Renal cortical epithelial cell (primary cell): ENCODE measurements at regions not wholly inside any gene's neighbourhood (a gene's known extent, or its start where the extent isn't known, plus 50 kb on each side); places are given as distances from the start of the nearest gene placed in this dataset.

Experiments
- DNase-seq: peaks from one replicate; pipeline ENCODE4 v3.0.0-alpha.2; 2011; ENCODE audit warnings: low read depth

DNA sequence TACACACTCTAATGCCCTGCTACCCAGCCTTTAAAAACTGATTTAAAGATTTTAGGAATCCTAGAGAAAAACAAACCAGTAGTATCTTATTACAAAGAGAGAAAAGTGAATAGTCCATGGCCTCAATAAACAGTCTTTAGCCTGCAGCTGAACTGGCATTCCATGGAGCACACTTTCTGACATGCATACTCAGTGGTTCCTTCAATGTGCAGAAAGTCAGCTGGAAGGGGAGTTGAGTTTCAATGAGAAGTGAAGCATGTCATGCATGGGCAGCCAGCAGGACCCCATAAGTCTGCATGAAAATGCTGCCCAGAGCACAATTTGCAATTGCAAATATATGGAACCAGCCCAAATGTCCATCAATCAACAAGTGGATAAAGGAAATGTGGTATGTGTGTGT, 273.7 kb downstream of the UQCRFS1 start:
- no peak for DNase-seq

DNA sequence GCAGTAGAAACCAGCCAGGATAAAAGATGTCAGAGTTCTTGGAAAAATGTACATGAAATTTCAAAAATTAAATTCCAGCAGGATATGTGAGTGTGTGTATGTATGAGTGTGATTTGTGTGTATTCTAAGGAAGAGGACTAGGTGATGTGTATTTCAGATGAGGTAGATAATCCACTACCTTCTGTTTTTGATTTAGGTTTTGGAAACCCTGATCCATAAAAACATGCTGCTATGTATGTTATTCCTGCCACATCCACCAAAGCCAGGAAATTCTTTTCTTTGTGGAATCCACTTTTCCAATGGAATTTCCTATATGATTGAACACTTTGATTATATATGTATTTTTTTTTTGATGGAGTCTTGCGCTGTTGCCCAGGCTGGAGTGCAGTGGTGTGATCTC, 276.9 kb downstream of the UQCRFS1 start:
- DNase-seq = no peak

DNA sequence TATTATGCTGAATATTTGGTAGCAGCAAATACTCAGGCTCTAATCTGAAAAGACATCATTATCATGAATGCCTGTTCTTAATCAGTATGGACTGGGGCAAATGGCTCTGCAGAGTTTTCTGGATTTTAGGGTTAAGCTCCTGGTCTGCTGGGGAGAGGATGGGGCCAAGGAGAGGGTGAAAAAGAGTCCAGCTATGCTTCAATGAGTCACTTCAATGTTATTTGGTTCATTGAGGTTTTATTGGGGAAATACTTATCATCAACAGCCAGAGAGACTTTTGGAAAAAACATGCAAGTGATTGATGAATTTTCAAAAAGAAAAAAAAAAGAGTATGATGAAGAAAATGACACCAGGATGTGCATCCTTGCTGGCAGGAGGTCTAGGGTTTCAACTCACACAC, 278.3 kb downstream of the UQCRFS1 start:
- no peak for DNase-seq

DNA sequence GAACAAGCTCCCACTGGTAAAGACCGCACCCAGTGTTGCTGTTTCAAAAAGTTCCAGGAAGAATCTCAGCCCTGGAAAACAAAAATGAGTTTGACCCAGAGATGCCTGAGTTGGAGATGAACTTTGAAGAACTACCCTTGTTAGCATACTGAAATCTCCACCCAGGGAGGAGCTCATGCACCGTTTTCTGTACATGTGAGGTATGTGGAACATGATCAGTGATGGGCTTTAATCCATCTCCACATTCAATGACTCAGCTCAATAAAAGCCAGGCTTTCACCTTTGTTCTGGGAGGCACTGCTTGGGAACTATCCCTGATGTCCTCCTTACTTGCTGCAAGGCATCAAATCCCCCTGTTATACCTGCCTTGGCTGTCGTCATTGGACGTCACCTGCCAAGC, 279.9 kb downstream of the UQCRFS1 start:
- DNase-seq = no peak

DNA sequence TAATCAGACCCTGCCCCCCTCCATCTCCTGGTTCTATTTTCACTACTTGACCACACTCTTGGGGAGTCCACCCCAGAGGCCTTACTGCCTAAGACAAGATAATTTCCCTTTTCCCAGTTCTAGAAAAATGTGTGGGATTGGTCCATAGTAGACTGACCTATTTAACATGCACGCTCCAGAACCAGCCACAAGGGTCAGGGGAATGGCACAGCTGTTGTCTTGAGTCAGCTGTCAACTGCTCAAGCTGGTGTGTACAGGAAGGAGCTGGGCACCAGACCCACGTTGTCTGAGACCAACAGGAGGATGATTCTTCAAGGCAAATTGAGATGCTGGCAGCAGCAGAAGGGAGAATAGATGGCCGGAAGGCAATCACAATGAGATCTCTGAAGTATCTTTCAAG, 280.5 kb downstream of the UQCRFS1 start:
- DNase-seq = no peak

DNA sequence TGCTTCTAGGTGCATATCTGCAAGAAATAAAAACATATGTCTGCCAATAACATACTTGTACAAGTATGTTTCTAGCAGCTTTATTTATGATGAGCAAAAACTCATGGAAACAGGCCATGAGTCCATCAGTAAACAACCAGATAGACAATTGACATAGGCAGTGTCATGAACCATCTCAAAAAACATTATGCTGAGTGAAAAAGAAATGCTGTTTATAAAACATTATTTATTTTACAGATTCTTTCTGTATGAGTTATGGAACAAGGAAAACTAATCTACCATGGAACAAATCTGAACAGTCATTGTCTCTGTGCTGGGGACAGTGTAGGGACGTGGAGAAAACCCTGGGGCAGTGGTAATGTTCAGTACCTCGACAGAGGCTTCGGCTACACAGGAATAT, 283.9 kb downstream of the UQCRFS1 start:
- no peak for DNase-seq

DNA sequence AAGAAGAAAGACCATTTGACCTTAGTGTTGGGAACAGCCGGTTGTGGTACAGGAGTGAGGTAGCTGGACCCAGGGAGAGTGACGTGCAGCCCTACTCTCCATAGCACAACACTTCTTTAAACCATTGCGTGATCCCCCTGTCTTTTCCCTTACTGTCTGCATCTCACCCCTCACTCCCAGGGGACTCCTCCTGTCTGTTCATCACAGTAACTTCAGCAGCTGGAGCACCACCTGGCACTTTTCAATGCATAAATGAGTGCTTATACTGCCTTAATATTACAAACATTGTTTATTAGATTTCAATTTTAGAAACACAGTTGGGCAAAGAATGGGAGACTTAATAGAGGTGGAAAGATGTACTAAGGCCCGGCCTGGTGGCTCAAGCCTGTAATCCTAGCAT, 285.5 kb downstream of the UQCRFS1 start:
- DNase-seq = no peak

DNA sequence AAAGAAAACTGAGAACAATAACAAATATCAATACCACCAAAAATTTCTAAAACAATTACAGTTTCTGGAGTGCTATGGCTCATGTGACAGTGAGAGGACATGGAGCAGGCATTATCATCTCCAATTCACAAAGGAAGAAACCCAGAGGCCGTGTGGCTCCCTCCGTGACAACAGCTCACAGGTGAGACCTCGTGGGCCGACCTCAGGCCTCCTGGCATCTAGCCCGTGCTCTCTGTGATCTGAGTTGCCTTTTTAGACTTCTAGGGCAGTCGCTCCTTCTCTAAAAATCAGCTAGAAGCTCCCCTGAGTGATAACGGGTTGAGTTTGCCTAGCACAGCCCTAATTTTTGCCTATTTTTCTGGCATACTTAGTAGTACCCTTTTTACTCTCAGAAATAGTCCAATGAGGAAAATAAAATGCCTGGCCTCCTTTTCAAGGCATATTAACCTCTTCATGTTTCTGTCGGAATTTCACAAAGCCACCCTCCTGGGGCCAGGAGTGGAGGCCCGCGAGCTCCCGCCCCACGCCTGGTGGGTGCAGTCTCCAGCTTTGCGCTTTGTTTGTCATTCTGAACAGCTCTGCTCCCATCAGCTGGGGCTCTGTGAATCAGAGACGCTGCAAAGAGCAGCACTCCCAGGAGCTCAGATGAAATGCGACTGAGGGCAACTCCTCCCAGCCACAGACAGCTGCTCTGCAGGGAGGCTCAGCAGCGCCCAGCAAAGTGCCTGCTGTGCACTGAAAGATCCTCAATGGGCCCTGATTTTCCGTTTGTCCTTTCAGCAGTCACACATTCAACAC, 292.5 kb downstream of the UQCRFS1 start:
- no peak for DNase-seq

DNA sequence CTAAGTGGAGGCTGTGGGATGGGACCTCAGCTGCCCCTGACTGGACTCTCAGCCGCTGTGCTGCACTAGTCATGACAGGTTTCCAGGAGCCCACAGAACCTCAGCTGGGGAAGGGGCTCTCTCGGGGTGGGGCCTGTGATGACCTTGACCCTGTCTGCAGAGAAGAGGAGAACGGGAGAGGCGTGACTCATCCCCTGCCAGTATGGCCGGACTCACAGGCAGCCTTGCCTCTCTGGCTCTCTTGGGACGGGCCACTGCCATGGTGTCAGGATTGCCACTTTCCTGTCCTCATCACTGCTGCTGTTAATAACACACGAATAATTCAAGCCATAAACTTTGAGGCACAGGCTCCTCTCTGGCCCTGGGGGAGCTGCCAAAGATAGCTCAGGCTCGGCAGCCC, 295.3 kb downstream of the UQCRFS1 start:
- no peak for DNase-seq

DNA sequence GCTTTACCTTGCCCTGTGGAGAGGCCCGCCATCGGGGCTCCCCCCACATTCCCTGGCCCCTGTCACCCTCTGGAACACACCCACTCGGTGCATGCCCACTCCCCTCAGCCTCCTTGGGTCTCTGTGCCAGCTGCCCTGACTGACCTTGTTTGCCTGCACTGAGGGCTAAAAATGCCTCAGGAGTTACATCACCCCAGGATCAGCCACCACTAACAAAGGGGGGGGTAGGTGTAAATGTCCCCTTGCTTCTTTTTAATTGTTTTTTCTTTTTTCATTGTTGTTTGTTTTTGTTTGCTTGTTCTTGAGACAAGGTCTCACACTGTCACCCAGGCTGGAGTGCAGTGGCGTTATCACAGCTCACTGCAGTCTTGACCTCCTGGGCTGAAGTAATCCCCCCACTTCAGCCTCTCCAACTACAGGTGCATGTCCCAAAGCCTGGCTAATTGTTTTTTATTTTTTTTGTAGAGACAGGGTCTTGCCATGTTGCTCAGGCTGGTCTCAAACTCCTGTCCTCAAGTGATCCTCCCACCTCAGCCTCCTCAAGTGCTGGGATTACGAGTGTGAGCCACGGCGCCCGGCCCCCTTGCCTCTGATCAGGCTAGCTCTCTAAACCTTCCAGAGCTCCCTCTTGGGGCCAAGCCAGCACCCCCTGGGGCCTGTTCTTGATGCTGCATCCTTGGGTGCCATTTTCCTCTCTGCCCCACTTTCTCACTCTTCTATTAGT, 297.1 kb downstream of the UQCRFS1 start:
- DNase-seq = peak; percentile 10

DNA sequence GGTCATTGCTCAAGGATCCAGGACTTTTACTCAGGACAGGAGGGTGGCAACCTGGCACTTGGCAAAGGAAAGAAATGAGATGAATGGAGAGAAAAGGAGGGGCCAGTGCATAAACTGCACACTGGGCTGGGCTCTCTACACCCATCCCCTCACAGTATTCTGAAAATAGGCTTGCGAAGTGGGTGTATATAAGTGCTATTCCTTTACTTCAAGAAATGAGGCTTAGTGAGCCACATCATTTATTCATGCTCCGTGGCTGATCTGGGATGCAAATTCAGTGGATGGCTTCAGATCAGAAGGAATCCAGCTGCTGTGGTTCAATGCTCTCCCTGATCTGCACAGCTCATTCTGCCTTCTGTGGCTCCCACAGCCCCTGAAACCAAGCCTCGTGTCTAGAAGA, 297.7 kb downstream of the UQCRFS1 start:
- DNase-seq = peak; percentile 7

DNA sequence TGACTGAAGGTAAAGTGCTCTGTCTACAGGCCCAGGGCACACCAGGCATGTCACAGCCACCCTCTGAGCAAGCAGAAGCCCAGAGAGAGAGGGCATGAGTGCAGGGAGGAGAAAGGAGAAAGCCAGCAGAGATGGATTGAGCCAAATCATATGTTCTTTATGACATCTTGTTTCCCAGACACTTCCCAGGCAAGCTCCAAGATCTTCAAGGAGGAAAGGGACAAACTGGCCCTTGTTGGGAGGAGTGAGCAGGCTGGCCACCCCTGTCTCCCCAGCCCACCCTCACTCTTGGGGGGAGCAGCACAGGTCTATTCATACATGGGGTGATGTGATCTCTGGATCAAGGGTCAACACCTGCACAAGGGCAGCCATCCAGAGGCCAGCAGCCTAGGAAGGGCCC, 298.8 kb downstream of the UQCRFS1 start:
- no peak for DNase-seq

DNA sequence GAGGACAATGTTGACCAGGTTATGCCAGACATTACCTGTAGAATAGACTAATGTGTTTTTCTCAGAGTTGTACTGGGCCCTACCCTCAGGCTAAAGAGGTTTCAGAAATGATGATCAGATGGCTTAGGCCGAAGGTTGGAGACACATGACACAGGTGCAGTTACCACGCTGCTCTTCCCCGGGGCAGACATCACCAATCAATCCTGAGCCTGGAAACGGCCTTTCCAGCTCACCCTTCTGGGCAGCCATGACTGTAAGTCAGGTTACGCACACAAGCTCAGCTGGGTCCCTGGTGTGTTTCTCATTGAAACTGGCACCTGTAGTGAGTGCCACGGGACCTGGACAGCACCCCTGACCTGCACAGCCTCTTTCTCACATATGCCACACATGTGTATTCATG, 299.3 kb downstream of the UQCRFS1 start:
- no peak for DNase-seq

DNA sequence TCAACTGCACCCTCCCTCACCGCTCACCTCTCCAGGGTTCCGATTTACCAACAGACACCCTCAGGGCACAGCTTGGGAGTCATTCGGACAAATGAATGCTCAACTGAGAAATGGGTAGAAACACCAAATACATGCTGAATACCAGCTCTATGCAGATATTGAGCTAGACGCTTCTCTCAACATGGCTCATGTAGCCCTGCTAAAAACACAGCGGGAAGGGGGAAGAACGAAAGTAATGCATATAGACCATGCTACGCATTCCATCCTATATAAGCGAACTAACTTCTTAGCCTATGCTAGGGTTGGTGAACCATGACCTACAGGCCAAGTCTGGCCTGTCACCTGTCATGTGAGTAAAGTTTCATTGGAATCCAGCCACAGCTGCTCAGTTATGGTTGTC, 304.0 kb downstream of the UQCRFS1 start:
- no peak for DNase-seq

DNA sequence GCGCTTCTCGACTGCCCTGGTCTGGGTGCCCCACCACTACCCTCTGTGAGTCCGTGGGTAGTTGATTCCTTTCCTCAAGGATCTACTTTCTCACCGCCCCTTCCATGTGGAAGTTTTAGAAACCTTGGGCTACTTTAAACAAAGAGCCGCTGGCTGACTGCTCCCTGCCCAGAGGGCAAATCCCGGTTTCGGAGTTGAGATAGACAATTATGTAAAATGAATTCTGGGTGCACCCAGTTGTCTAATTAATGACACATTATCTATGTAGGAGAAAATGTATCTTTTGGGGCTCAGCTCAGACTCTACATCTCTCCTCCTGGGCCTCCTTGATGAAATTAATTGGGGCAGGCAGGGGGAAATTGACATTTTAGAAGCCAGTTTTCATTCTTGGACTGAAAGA, 305.4 kb downstream of the UQCRFS1 start:
- no peak for DNase-seq

DNA sequence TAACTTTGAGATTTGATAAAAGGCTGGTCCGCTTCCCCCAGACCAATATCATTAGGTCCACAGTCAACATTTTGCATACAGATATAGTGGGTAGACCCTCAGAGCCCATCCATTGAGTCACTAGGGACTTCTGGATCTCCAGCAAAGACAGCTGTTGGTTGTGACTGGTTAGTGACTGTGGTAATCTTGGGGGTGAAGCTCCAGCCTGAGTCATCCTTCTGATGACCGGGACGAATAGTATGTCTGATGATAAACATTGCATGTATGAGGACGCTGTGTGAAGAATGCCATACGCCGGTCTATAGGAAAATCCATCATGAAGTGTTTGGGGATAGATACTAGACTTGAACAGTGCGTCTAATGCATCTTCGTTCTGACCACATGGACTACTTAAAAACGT, 307.0 kb downstream of the UQCRFS1 start:
- DNase-seq = no peak

DNA sequence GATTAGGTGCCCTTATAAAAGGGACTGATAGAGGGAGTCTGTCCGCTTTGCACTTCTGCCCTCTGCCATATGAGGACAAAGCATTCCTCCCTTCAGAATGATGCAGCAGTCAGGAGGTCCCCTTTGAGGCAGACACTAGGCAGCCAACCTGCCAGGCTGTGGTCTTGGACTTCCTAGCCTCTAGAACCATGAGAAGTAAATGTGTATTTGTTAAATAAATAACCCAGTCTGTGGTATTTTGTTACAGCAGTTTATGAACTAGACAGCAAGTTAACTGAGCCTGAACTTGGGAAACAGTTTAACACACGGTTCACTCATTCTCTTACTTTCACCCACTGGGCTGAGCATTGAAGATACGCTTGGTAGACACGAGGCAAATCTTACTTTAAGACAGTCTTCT, 313.2 kb downstream of the UQCRFS1 start:
- peak; percentile 68 for DNase-seq

DNA sequence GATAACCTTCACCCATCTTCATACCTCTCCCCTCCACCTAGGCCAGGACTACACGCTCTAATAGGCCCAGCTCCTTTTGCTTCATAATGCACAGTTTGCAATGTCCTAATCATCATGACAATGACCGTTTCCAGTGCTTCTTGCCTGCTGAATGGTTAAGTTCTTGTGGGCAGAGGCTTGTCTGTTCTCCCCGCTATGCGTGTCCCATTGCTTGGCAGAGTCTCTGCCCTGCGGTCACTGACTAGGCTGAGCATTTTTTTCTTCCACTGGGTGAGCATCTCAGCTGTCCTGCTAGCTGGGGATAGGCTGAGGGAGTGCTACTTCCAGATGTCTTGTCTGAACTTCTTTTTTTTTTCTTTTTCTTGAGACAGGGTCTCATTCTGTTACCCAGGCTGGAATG, 314.7 kb downstream of the UQCRFS1 start:
- DNase-seq = no peak

DNA sequence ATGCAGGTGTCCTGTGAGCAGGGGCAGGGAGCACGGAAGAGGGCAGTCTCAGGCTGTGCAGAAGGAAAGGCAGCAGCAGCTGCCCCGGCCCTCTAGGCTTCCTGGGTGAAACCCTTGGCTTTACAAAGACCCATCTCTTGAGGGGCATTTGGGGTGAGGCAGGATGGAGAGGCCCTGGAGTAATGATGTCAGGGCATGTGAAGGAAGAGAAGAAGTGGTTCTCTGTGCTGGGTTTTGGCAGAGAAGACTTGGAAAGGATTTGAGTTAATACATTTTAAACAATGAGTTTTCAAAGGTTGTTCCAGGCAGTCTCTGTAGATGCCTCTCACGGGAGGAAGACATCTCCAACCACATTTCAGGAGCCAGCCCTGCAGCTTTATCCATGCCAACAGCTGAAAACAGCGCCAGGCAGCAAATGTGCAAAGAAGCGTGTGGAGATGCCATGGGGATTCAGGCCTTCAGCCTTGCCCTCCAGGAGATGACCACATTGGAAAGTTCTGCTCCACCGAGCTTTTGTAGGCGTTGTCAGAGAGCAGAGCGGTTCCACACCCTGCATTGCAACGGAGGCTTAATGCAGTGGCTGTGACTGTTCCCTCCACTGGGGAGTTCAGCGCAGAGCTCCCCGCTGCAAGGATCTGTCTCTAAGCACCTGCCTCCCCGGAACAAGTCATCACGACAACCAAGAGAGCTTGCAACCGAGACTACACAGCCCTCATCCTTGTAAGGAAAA, 322.8 kb downstream of the UQCRFS1 start:
- no peak for DNase-seq

DNA sequence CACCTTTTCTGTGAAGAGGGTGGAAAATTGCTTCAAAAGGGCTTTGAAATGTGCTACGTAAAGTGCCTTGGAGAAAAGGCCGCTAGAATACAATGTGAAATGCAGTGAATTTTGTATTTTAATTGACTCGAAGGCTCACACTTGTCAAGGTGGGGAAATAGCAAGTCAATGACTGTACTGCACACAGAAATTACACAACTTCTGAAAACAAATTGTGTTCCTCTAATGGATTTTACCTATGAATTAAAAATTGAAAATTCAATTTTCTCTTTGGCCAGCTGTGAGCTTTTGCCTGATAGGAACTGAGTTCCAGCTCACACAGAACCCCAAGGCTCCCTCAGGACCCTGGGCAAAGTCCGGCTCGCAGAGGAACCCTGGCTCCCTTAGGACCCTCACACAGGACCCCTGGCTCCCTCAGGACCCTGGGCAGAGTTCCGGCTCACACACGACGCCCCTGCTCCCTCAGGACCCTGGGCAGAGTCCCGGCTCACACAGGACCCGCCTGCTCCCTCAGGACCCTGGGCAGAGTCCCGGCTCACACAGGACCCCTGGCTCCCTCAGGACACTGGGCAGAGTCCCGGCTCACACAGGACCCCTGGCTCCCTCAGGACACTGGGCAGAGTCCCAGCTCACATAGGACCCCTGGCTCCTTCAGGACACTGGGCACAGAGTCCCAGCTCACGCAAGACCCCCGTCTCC, 324.9 kb downstream of the UQCRFS1 start:
- no peak for DNase-seq

DNA sequence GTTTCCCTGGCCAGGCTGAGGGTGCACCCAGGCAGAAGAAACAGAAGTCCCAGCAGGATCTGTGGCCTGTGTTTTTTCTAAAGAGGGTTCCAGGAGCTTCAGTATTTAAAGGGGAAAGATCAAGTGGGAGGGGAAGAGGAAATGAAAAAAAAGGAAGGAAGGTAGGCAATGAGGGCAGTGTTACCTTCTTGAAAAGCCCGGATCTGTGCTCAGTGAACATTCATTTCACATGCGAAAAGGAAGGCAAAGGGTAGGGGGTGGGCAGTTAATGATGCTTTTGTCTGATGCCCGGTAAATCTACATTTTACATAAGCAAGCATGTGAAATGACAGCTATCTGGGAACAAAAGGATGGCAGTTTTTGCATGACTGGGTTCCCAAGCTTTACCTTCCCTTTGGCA, 326.2 kb downstream of the UQCRFS1 start:
- DNase-seq = no peak

DNA sequence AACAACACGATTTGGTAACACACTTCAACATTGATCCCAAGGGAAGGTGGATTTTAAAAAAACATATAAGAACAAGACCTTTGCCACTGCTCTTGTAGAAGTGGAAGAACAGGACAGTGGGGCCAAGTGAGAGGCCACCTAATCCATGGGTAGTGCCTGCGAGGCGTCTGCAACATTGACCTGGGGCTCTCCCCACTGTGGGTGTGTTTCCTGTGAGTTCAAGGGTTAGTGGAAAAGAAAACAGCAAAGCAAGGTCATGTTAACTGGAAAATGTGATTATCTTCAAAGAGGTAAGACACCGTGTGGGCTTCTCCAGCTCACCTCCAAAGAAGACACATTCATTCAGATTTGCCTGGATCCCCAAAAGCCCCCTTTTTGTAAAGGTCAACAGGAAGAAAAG, 327.0 kb downstream of the UQCRFS1 start:
- DNase-seq = no peak
